H1 (cell line): ENCODE measurements at regions not wholly inside any gene's neighbourhood (a gene's known extent, or its start where the extent isn't known, plus 50 kb on each side); places are given as distances from the start of the nearest gene placed in this dataset.

ENCODE experiments used
- CBX5 ChIP-seq: fragments of 300-800, 300-1000 bp; sonication (generic); IDR thresholded peaks from 2 replicates; pipeline ENCODE4 v1.7.1; 2016; ENCODE audit warnings: antibody characterized with exemption, low read length, low read depth
- SIX5 ChIP-seq: IDR thresholded peaks from 2 replicates; pipeline ENCODE4 v1.6.1; 2011; ENCODE audit warnings: mild to moderate bottlenecking, low read depth, low read length
- TAF1 ChIP-seq: IDR thresholded peaks from 2 replicates; pipeline ENCODE4 v1.6.1; 2011; ENCODE audit warnings: mild to moderate bottlenecking, low read depth, low read length
- TEAD4 ChIP-seq: IDR thresholded peaks from 2 replicates; pipeline ENCODE4 v1.6.1; 2012; ENCODE audit warnings: low read depth, low read length, inconsistent platforms, mixed read lengths

DNA sequence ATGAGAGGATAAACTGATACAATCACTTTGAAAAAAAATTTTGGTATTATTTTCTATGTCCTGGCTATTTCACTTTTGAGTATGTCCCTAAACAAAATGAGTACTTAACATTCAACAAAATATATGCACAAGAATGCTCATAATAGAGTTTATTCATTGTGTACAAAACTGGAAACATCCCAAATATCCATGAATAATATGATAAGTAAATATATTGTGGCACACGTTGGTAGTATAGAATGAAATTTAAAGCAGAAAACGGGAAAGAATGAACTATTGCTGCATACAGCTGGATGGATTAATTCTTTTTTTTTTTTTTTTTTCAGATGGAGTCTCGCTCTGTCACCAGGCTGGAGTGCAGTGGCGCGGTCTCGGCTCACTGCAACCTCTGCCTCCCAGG is 725.2 kb downstream of the LTN1 start (continued):
- TF ChIP-seq SIX5 = no peak
- no peak for TF ChIP-seq TAF1
- TF ChIP-seq CBX5 = no peak
- TF ChIP-seq TEAD4 = no peak
- TF ChIP-seq, all 59 proteins: peak for 0
